Neural cell (in vitro differentiated cells): ENCODE measurements at regions not wholly inside any gene's neighbourhood (a gene's known extent, or its start where the extent isn't known, plus 50 kb on each side); places are given as distances from the start of the nearest gene placed in this dataset.

ENCODE experiments used
- H2AFZ ChIP-seq: fragments of 200-600, 300-800 bp; sonication (generic), shearing (Covaris generic); 2 replicates; pipeline ENCODE4 v1.6.0; 2014; ENCODE audit warnings: low read depth, mild to moderate bottlenecking, antibody characterized with exemption, low read length, moderate library complexity
- H3F3A ChIP-seq: fragments of 200-600 bp; shearing (Covaris generic); 2 replicates; pipeline ENCODE4 v1.6.1; 2016; ENCODE audit warnings: mild to moderate bottlenecking, moderate library complexity, mixed read lengths, antibody characterized with exemption, low read length; ENCODE audit not compliant: insufficient read depth, poor library complexity, severe bottlenecking
- H3K27ac ChIP-seq: fragments of 200-600, 300-800 bp; sonication (generic), shearing (Covaris generic); 2 replicates; pipeline ENCODE4 v1.5.1; 2014; ENCODE audit warnings: mild to moderate bottlenecking, low read length, moderate library complexity
- H3K27me3 ChIP-seq: fragments of 300-800, 200-600 bp; sonication (generic), shearing (Covaris generic); 2 replicates; pipeline ENCODE4 v1.6.0; 2014; ENCODE audit warnings: mild to moderate bottlenecking, low read depth, low read length, moderate library complexity; ENCODE audit not compliant: insufficient read depth
- H3K36me3 ChIP-seq: fragments of 300-800, 200-600 bp; sonication (generic), shearing (Covaris generic); 2 replicates; pipeline ENCODE4 v1.5.1; 2014; ENCODE audit warnings: mild to moderate bottlenecking, antibody characterized with exemption, low read length, moderate library complexity; ENCODE audit not compliant: insufficient read depth
- H3K4me2 ChIP-seq: fragments of 300-800, 200-600 bp; sonication (generic), shearing (Covaris generic); 2 replicates; pipeline ENCODE4 v1.6.0; 2014; ENCODE audit warnings: mild to moderate bottlenecking, low read length
- H3K4me3 ChIP-seq: fragments of 300-800, 200-600 bp; sonication (generic), shearing (Covaris generic); 2 replicates; pipeline ENCODE4 v1.5.1; 2014; ENCODE audit warnings: mild to moderate bottlenecking, low read length, moderate library complexity
- H3K79me2 ChIP-seq: fragments of 200-600 bp; shearing (Covaris generic); replicated peaks from 2 replicates; pipeline ENCODE4 v1.6.0; 2014; ENCODE audit warnings: mild to moderate bottlenecking, low read length, moderate library complexity; ENCODE audit not compliant: insufficient read depth
- H3K9ac ChIP-seq: fragments of 300-800, 200-600 bp; sonication (generic), shearing (Covaris generic); 2 replicates; pipeline ENCODE4 v1.6.1; 2016; ENCODE audit warnings: mild to moderate bottlenecking, low read length, mixed read lengths
- H3K9me2 ChIP-seq: fragments of 200-600 bp; shearing (Covaris generic); 2 replicates; pipeline ENCODE4 v1.6.1; 2016; ENCODE audit warnings: mild to moderate bottlenecking, low read length, mixed read lengths; ENCODE audit not compliant: insufficient read depth
- H3K9me3 ChIP-seq: fragments of 200-600, 300-800 bp; sonication (generic), shearing (Covaris generic); 2 replicates; pipeline ENCODE4 v1.6.1; 2016; ENCODE audit warnings: mild to moderate bottlenecking, mixed run types, low read length, moderate library complexity, mixed read lengths
- H4K20me1 ChIP-seq: fragments of 200-600 bp; shearing (Covaris generic); 2 replicates; pipeline ENCODE4 v1.6.1; 2016; ENCODE audit warnings: mild to moderate bottlenecking, mixed run types; ENCODE audit not compliant: insufficient read depth
- CTCF ChIP-seq: fragments of 450-650 bp; IDR thresholded peaks from 2 replicates; pipeline ENCODE4 v1.5.1; 2014; ENCODE audit warnings: antibody characterized with exemption, mild to moderate bottlenecking, moderate library complexity; ENCODE audit not compliant: poor library complexity, severe bottlenecking
- EP300 ChIP-seq: fragments of 450-650 bp; conservative IDR thresholded peaks from 2 replicates; pipeline ENCODE4 v1.6.1; 2014; ENCODE audit warnings: antibody characterized with exemption, mild to moderate bottlenecking, moderate library complexity; ENCODE audit not compliant: poor library complexity, severe bottlenecking
- EZH2 ChIP-seq: fragments of 200-600, 300-800 bp; shearing (Covaris generic), sonication (generic); IDR thresholded peaks from 2 replicates; pipeline ENCODE4 v1.6.1; 2014; ENCODE audit warnings: antibody characterized with exemption, low read length, borderline replicate concordance, mild to moderate bottlenecking; ENCODE audit not compliant: insufficient read depth, poor library complexity, severe bottlenecking
- MXI1 ChIP-seq: fragments of 450-650 bp; conservative IDR thresholded peaks from 2 replicates; pipeline ENCODE4 v1.6.1; 2014; ENCODE audit warnings: antibody characterized with exemption, mild to moderate bottlenecking; ENCODE audit not compliant: poor library complexity, severe bottlenecking
- POLR2AphosphoS5 ChIP-seq: IDR thresholded peaks from 2 replicates; pipeline ENCODE4 v1.6.1; 2012
- RAD21 ChIP-seq: fragments of 450-650 bp; conservative IDR thresholded peaks from 2 replicates; pipeline ENCODE4 v1.6.1; 2014; ENCODE audit warnings: antibody characterized with exemption, mild to moderate bottlenecking, moderate library complexity
- REST ChIP-seq: IDR thresholded peaks from 2 replicates; pipeline ENCODE4 v1.6.1; 2012; ENCODE audit warnings: borderline replicate concordance
- SMC3 ChIP-seq: fragments of 450-650 bp; conservative IDR thresholded peaks from 2 replicates; pipeline ENCODE4 v1.6.1; 2014; ENCODE audit warnings: antibody characterized with exemption, mild to moderate bottlenecking, moderate library complexity; ENCODE audit not compliant: poor library complexity
- TAF1 ChIP-seq: IDR thresholded peaks from 2 replicates; pipeline ENCODE4 v1.6.1; 2012; ENCODE audit warnings: low read depth

GRCh38 chr6:134560019-134560418 is 242.1 kb upstream of the SGK1 start:
- no peaks in the 10 kb centered on the region for H3K9me2 ChIP-seq
- H3K79me2 ChIP-seq, result no peaks in the 10 kb centered on the region
- H3K4me2 ChIP-seq, result no peak overlapping the region
- H2AFZ ChIP-seq, result no peak overlapping the region
- no peaks in the 10 kb centered on the region for H4K20me1 ChIP-seq
- H3K4me3 ChIP-seq, result no peak overlapping the region
- H3K27ac ChIP-seq, result no peak overlapping the region
- no peaks in the 10 kb centered on the region for H3K9me3 ChIP-seq
- H3F3A ChIP-seq, result no peaks in the 10 kb centered on the region
- TF ChIP-seq REST (no peak), CTCF (no peak), EP300 (no peak), TAF1 (no peak), EZH2 (no peak), RAD21 (no peak), MXI1 (no peak), SMC3 (no peak), POLR2AphosphoS5 (no peak)
- H3K36me3 ChIP-seq, result no peaks in the 10 kb centered on the region
- H3K9ac ChIP-seq, result no peak overlapping the region
- H3K27me3 ChIP-seq, result no peaks in the 10 kb centered on the region

- H3F3A ChIP-seq, result no peaks in the 10 kb centered on the region
- no peak overlapping the region for H3K4me3 ChIP-seq
- no peak overlapping the region for H3K27ac ChIP-seq
- no peaks in the 10 kb centered on the region for H4K20me1 ChIP-seq
- H3K9ac ChIP-seq, result no peak overlapping the region
- no peaks in the 10 kb centered on the region for H3K9me2 ChIP-seq
- H2AFZ ChIP-seq, result no peak overlapping the region
- no peaks in the 10 kb centered on the region for H3K27me3 ChIP-seq
- no peaks in the 10 kb centered on the region for H3K79me2 ChIP-seq
- H3K9me3 ChIP-seq, result no peaks in the 10 kb centered on the region
- H3K36me3 ChIP-seq, result no peaks in the 10 kb centered on the region
- no peak overlapping the region for H3K4me2 ChIP-seq
- TF ChIP-seq POLR2AphosphoS5, result no peak
- no peak for TF ChIP-seq REST
- no peak for TF ChIP-seq CTCF
- TF ChIP-seq SMC3, result no peak
- no peak for TF ChIP-seq RAD21
Measured at GRCh38 chr6:134557509-134557908, 239.6 kb upstream of the SGK1 start.
